Head of caudate nucleus (tissue), 42 donors: ENCODE measurements at regions not wholly inside any gene's neighbourhood (a gene's known extent, or its start where the extent isn't known, plus 50 kb on each side); places are given as distances from the start of the nearest gene placed in this dataset.

Source experiments
- DNase-seq, 42 donors: peaks; one replicate each; pipeline versions ENCODE4 v3.0.0 to v3.0.0-alpha.2; 2020 to 2021; ENCODE audit warnings: mixed read lengths in 7 of 42
- intact Hi-C: fragments of 100-400 bp; cut with DNase I; formaldehyde crosslinking; loops from one replicate; pipeline ENCODE4 v1.15.0; 2022

GRCh38 chr4:123749383-123749782, 352.8 kb downstream of the SPRY1 start:
- intact Hi-C loops, result no loop called here
- no peak for DNase-seq

GRCh38 chr4:123750044-123750443, 353.4 kb downstream of the SPRY1 start:
- intact Hi-C loops, result no loop called here
- DNase-seq, result no peak

GRCh38 chr4:123755655-123756054, 359.1 kb downstream of the SPRY1 start:
- DNase-seq, result no peak
- intact Hi-C loops, result no loop called here

GRCh38 chr4:123767806-123768205, 371.2 kb downstream of the SPRY1 start:
- DNase-seq, result no peak
- intact Hi-C loops, result no loop called here

GRCh38 chr4:123770884-123771283, 374.3 kb downstream of the SPRY1 start:
- no peak for DNase-seq
- intact Hi-C loops, result no loop called here

- intact Hi-C loops, result no loop called here
- no peak for DNase-seq
Observed at GRCh38 chr4:123776267-123776666, 379.7 kb downstream of the SPRY1 start.

- intact Hi-C loops, result no loop called here
- peak in 9 of 42 donors; percentile 3 to 40 (median 14) for DNase-seq
Observed at GRCh38 chr4:123777373-123777772, 380.8 kb downstream of the SPRY1 start.

GRCh38 chr4:123783151-123783790, 386.7 kb downstream of the SPRY1 start:
- DNase-seq, result no peak
- intact Hi-C loops, result no loop called here

- DNase-seq, result no peak
- intact Hi-C loops, result no loop called here
Observed at GRCh38 chr4:123783921-123784320, 387.3 kb downstream of the SPRY1 start.

- intact Hi-C loops, result no loop called here
- no peak for DNase-seq
Observed at GRCh38 chr4:123784626-123785025, 388.0 kb downstream of the SPRY1 start.

GRCh38 chr4:123785538-123785937, 388.9 kb downstream of the SPRY1 start:
- intact Hi-C loops, result no loop called here
- DNase-seq, result peak in 6 of 42 donors; percentile 4 to 55 (median 8)

GRCh38 chr4:123786163-123786915, 389.7 kb downstream of the SPRY1 start:
- intact Hi-C loops, result no loop called here
- peak in 2 of 42 donors; percentile 20 to 38 for DNase-seq

GRCh38 chr4:123786920-123787319, 390.3 kb downstream of the SPRY1 start:
- intact Hi-C loops, result no loop called here
- DNase-seq, result no peak

GRCh38 chr4:123787512-123788080, 391.0 kb downstream of the SPRY1 start:
- DNase-seq, result no peak
- intact Hi-C loops, result no loop called here

- intact Hi-C loops, result no loop called here
- DNase-seq, result no peak
Observed at GRCh38 chr4:123788577-123788976, 392.0 kb downstream of the SPRY1 start.

GRCh38 chr4:123790681-123791080, 394.1 kb downstream of the SPRY1 start:
- intact Hi-C loops, result no loop called here
- DNase-seq, result no peak

- intact Hi-C loops, result no loop called here
- no peak for DNase-seq
Observed at GRCh38 chr4:123802082-123802645, 405.6 kb downstream of the SPRY1 start.

- intact Hi-C loops, result no loop called here
- DNase-seq, result no peak
Observed at GRCh38 chr4:123802933-123803332, 406.3 kb downstream of the SPRY1 start.

- no peak for DNase-seq
- intact Hi-C loops, result no loop called here
Observed at GRCh38 chr4:123804196-123804721, 407.7 kb downstream of the SPRY1 start.

GRCh38 chr4:123806056-123806455, 409.5 kb downstream of the SPRY1 start:
- intact Hi-C loops, result no loop called here
- no peak for DNase-seq
